PC-3 (cell line): ENCODE measurements at regions not wholly inside any gene's neighbourhood (a gene's known extent, or its start where the extent isn't known, plus 50 kb on each side); places are given as distances from the start of the nearest gene placed in this dataset.
"Not testable (repeated sequence)": the region's sequence is repeated elsewhere in the genome, so short reads cannot be mapped to it uniquely, and the experiment has no call there.

Experiments used
- ATAC-seq: fragments of 200-7000 bp; cut with Tn5 transposase; 2 replicates; pipeline ENCODE4 v1.9.1; 2020; ENCODE audit warnings: mild to moderate bottlenecking, moderate library complexity
- BruUV-seq: library from RNA; stranded (reverse); fragments of 400-500 nt; replicated peaks from 2 replicates; lab custom pipeline; 2021; lab: Mats Ljungman, UMichigan
- CTCF ChIA-PET: fragments of 300-600 bp; sonication (Branson Sonifier 250); formaldehyde crosslinking; loops from one replicate; lab custom pipeline; 2022; ENCODE audit warnings: antibody characterized with exemption; lab: Charles Lee
- POLR2A ChIA-PET: fragments of 300-600 bp; sonication (Branson Sonifier 250); formaldehyde crosslinking; loops from one replicate; lab custom pipeline; 2022; ENCODE audit warnings: antibody characterized with exemption; ENCODE audit not compliant: unreplicated experiment; lab: Charles Lee
- DNase-seq: peaks from one replicate; pipeline ENCODE4 v3.0.0-alpha.2; 2015
- H2AFZ ChIP-seq: fragments of 300-600 bp; sonication (generic); 2 replicates; pipeline ENCODE4 v1.6.0; 2016; ENCODE audit warnings: antibody characterized with exemption, low read length
- H3F3A ChIP-seq: fragments of 300-600 bp; sonication (generic); one replicate; pipeline ENCODE4 v1.6.0; 2017; ENCODE audit warnings: antibody characterized with exemption, low read length, control low read depth, mild to moderate bottlenecking; ENCODE audit not compliant: unreplicated experiment
- H3K27ac ChIP-seq: fragments of 300-600 bp; sonication (generic); 2 replicates; pipeline ENCODE4 v1.5.1; 2016; ENCODE audit warnings: mild to moderate bottlenecking, low read length
- H3K27me3 ChIP-seq: fragments of 300-600 bp; sonication (generic); 2 replicates; pipeline ENCODE4 v1.6.1; 2016; ENCODE audit warnings: low read length, mixed read lengths
- H3K36me3 ChIP-seq: fragments of 300-600 bp; sonication (generic); 2 replicates; pipeline ENCODE4 v1.6.1; 2016; ENCODE audit warnings: low read depth, mixed run types, low read length, mixed read lengths
- H3K4me1 ChIP-seq: fragments of 300-600 bp; sonication (generic); 2 replicates; pipeline ENCODE4 v1.5.1; 2016; ENCODE audit warnings: low read length; ENCODE audit not compliant: insufficient read depth
- H3K4me2 ChIP-seq: fragments of 300-600 bp; sonication (generic); 2 replicates; pipeline ENCODE4 v1.6.0; 2016; ENCODE audit warnings: low read length
- H3K4me3 ChIP-seq: fragments of 300-600 bp; sonication (generic); 2 replicates; pipeline ENCODE4 v1.5.1; 2016; ENCODE audit warnings: mild to moderate bottlenecking, low read length, mixed read lengths
- H3K79me2 ChIP-seq: fragments of 300-600 bp; sonication (generic); 2 replicates; pipeline ENCODE4 v1.6.1; 2017; ENCODE audit warnings: low read length, mixed read lengths
- H3K9ac ChIP-seq: fragments of 300-600 bp; sonication (generic); 2 replicates; pipeline ENCODE4 v1.6.0; 2016; ENCODE audit warnings: mild to moderate bottlenecking, low read length
- H3K9me2 ChIP-seq: fragments of 300-600 bp; sonication (generic); replicated peaks from 2 replicates; pipeline ENCODE4 v1.6.1; 2016; ENCODE audit warnings: mixed run types, low read length, mixed read lengths
- H3K9me3 ChIP-seq: fragments of 300-600 bp; sonication (generic); 2 replicates; pipeline ENCODE4 v1.6.1; 2016; ENCODE audit warnings: low read length, mixed read lengths
- H4K20me1 ChIP-seq: fragments of 300-600 bp; sonication (generic); 2 replicates; pipeline ENCODE4 v1.6.1; 2016; ENCODE audit warnings: low read length, mixed read lengths
- intact Hi-C: fragments of 100-400 bp; cut with micrococcal nuclease; formaldehyde crosslinking; loops from 2 replicates; pipeline ENCODE4 v1.9.0; 2023

- H3K9me3 ChIP-seq, H3K9ac ChIP-seq, DNase-seq, H2AFZ ChIP-seq, H3F3A ChIP-seq, H3K4me2 ChIP-seq, H4K20me1 ChIP-seq, intact Hi-C loops, H3K4me1 ChIP-seq, H3K27me3 ChIP-seq, H3K27ac ChIP-seq, H3K4me3 ChIP-seq, POLR2A ChIA-PET, H3K9me2 ChIP-seq, CTCF ChIA-PET, H3K36me3 ChIP-seq, BruUV-seq, ATAC-seq: not testable (repeated sequence)
- H3K79me2 ChIP-seq, result peaks cover 32% of the 10 kb centered on the region
Observed at GRCh38 chr9:94387338-94388010, 59.0 kb upstream of the NUTM2F start.

- H3K4me1 ChIP-seq, POLR2A ChIA-PET, ATAC-seq, H3K27me3 ChIP-seq, BruUV-seq, H2AFZ ChIP-seq, CTCF ChIA-PET, DNase-seq, H3K27ac ChIP-seq, H3K9ac ChIP-seq, H3K4me3 ChIP-seq, H3F3A ChIP-seq, intact Hi-C loops, H3K9me3 ChIP-seq, H3K36me3 ChIP-seq, H4K20me1 ChIP-seq, H3K4me2 ChIP-seq, H3K9me2 ChIP-seq: not testable (repeated sequence)
- peaks cover 30% of the 10 kb centered on the region for H3K79me2 ChIP-seq
Observed at GRCh38 chr9:94388011-94388406, 59.6 kb upstream of the NUTM2F start.

- H3F3A ChIP-seq, intact Hi-C loops, H3K9me3 ChIP-seq, H3K4me3 ChIP-seq, H3K4me2 ChIP-seq, ATAC-seq, H3K27ac ChIP-seq, POLR2A ChIA-PET, H4K20me1 ChIP-seq, H3K36me3 ChIP-seq, H3K9me2 ChIP-seq, BruUV-seq, H3K4me1 ChIP-seq, H3K27me3 ChIP-seq, DNase-seq, H3K9ac ChIP-seq, H2AFZ ChIP-seq, CTCF ChIA-PET: not testable (repeated sequence)
- peaks cover 19% of the 10 kb centered on the region for H3K79me2 ChIP-seq
Observed at GRCh38 chr9:94390425-94391098, 62.1 kb upstream of the NUTM2F start.

- H3K79me2 ChIP-seq, ATAC-seq, H3K4me2 ChIP-seq, H3F3A ChIP-seq, H3K36me3 ChIP-seq, DNase-seq, intact Hi-C loops, H3K4me1 ChIP-seq, H4K20me1 ChIP-seq, BruUV-seq, H3K27ac ChIP-seq, H3K9ac ChIP-seq, POLR2A ChIA-PET, H3K4me3 ChIP-seq, H3K9me2 ChIP-seq, CTCF ChIA-PET, H2AFZ ChIP-seq, H3K27me3 ChIP-seq, H3K9me3 ChIP-seq: not testable (repeated sequence)
Observed at GRCh38 chr9:94392971-94393624, 64.7 kb upstream of the NUTM2F start.

GRCh38 chr9:94397766-94398379, 69.4 kb upstream of the NUTM2F start:
- H2AFZ ChIP-seq, intact Hi-C loops, H3K9ac ChIP-seq, H4K20me1 ChIP-seq, H3K4me2 ChIP-seq, H3K9me3 ChIP-seq, H3K36me3 ChIP-seq, H3K79me2 ChIP-seq, H3K27me3 ChIP-seq, H3K4me3 ChIP-seq, POLR2A ChIA-PET, ATAC-seq, H3K4me1 ChIP-seq, BruUV-seq, H3F3A ChIP-seq, DNase-seq, H3K27ac ChIP-seq, CTCF ChIA-PET, H3K9me2 ChIP-seq: not testable (repeated sequence)

- H3K9me3 ChIP-seq, H3K36me3 ChIP-seq, BruUV-seq, CTCF ChIA-PET, H3K4me3 ChIP-seq, H2AFZ ChIP-seq, H3K9me2 ChIP-seq, H3K27me3 ChIP-seq, H3K4me1 ChIP-seq, intact Hi-C loops, H3F3A ChIP-seq, H3K27ac ChIP-seq, H3K79me2 ChIP-seq, POLR2A ChIA-PET, H4K20me1 ChIP-seq, ATAC-seq, H3K9ac ChIP-seq, H3K4me2 ChIP-seq, DNase-seq: not testable (repeated sequence)
Observed at GRCh38 chr9:94400461-94400860, 72.0 kb upstream of the NUTM2F start.
